HG02798 (cell line): ENCODE measurements at regions not wholly inside any gene's neighbourhood (a gene's known extent, or its start where the extent isn't known, plus 50 kb on each side); places are given as distances from the start of the nearest gene placed in this dataset.

ENCODE experiments used
- ATAC-seq: cut with Tn5 transposase; IDR thresholded peaks from one replicate; pipeline ENCODE4 v1.9.1; 2021; ENCODE audit warnings: mild to moderate bottlenecking; ENCODE audit not compliant: unreplicated experiment, poor library complexity

- ATAC-seq = no peak
Observed at GRCh38 chr9:88657893-88658292, 122.9 kb downstream of the NXNL2 start.

DNA sequence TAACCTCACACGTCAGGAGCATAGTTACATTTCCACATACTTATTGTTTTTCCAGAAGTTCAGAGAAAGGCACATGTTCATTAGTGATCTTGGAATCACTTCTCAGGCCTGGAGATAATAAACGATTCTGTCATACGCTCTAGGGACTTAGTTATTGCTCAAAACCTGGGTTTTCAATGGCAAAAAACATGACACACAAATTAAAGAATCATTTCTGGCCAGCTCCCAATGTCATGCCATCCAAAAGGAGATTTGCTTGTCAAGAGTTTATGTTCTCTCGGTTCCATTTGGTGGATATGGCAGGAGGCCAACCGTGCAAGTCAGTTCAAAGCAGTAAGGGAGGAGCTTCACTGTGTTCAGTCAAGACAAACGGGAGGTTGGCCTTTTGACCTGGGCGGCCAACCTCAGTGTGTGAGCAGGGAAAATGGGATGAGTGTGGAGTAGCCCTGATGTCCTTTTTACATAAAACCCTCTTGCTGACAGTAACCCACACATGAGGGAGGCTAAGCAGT is 123.4 kb downstream of the NXNL2 start:
- ATAC-seq = no peak

GRCh38 chr9:88659126-88659525 is 124.1 kb downstream of the NXNL2 start:
- no peak for ATAC-seq

- no peak for ATAC-seq
Observed at GRCh38 chr9:88660611-88661010, 125.6 kb downstream of the NXNL2 start.

GRCh38 chr9:88661759-88662158 is 126.8 kb downstream of the NXNL2 start:
- ATAC-seq = no peak

DNA sequence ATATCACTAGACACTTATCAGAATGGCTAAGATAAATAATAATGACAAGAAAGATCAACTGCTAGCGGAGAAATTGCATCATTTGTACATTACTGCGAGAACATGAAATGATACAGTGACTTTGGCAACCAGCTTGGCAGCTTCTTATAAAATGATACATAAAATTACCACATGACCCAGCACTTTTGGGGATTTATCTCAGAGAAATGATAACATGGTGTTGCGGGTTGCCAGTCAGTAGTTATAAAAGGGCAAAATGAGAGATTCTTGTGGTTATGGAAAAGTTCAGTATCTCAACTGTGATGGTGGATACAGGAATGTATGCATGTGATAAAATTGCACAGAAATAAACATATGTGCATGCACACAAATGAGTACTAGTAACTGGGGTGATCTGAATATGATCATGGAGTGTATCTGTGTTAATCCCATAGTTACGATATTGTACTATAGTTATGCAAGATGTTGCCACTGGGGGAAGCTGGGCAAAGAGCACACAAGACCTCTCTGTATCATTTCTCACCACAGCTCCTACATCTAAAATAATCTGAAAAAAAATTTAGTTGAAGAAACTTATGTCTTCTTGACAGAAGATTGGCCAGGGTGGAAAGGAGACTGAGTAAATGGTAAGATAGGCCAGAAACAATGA is 128.9 kb downstream of the NXNL2 start:
- ATAC-seq = no peak

GRCh38 chr9:88664773-88665172 is 129.8 kb downstream of the NXNL2 start:
- no peak for ATAC-seq

DNA sequence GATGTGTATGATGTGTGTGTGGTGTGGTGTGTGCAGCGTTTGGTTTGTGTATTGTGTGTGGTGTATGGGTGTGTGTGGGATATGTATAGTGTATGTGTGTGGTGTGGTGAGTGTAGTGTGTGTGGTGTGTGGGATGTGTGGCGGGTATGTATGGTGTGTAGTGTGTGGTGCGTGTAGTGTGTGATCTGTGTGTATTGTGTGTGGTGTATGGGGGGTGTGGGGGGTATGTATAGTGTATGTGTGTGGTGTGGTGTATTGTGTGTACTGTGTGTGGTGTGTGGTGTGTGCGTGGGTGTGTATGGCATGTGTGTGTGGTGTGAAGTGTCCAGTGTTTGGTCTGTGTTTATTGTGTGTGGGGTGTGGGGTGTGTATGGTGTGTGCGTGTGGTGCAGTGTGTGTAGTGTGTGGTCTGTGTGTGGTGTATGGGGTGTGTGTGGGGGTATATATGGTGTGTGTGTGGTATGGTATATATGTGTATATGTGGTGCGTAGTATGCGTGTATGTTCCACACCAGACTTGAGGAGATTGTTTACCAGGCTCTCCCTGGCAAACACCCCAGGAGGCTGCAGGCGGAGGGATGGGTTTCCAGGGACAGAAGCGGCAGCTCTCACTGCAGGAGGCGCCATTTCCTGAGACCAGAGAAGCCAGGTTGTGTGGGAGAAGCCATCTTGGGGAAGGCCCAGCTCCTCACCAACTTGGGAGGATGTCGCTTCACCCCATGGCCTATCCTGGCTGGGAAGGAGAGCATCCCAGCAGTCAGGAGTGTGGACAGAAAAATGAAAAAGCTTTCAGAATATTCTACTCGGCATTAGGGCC is 138.1 kb downstream of the NXNL2 start:
- ATAC-seq = no peak

- ATAC-seq = no peak
Observed at GRCh38 chr9:88673886-88674285, 138.9 kb downstream of the NXNL2 start.

- no peak for ATAC-seq
Observed at GRCh38 chr9:88676644-88677043, 141.7 kb downstream of the NXNL2 start.

GRCh38 chr9:88678008-88678407 is 143.0 kb downstream of the NXNL2 start:
- no peak for ATAC-seq

DNA sequence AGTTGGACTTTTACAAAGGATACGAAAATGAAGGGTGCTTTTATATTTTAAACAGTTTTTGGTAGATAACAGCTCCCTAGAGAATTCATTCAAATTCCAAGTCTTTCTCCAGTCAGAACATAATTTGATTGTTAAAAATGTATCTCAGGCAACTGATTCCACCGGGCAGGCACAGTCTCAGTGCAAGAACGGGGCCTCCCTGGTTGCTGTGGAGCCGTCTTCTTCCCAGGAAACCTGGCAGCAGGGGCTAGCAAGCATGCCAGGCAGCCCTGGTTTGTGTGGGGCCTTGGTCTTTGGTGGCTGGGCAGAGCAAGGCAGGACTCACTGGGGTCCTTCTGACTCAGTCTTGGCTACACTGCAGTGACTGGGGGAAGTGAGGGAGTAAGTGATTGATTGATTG is 143.5 kb downstream of the NXNL2 start:
- ATAC-seq = no peak

DNA sequence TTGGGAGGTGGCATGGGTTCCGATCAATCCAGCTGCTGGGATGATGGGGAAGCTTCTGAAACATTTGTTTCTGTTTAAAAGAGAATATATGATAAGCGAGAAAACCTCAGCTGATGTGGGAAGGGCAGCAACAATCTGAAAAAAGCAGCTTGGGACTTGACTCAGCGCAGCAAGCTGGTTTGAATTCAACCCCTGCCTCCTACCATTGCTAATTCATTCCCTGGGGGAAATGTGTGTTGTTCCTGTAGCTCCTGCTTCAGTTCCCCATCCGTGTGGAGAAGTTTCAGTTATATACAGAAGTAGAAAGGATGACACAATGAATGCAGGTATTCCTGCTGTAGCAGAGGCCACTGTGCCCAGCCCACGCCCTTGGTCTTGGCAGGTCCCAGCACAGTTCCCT is 145.1 kb downstream of the NXNL2 start:
- ATAC-seq = no peak

DNA sequence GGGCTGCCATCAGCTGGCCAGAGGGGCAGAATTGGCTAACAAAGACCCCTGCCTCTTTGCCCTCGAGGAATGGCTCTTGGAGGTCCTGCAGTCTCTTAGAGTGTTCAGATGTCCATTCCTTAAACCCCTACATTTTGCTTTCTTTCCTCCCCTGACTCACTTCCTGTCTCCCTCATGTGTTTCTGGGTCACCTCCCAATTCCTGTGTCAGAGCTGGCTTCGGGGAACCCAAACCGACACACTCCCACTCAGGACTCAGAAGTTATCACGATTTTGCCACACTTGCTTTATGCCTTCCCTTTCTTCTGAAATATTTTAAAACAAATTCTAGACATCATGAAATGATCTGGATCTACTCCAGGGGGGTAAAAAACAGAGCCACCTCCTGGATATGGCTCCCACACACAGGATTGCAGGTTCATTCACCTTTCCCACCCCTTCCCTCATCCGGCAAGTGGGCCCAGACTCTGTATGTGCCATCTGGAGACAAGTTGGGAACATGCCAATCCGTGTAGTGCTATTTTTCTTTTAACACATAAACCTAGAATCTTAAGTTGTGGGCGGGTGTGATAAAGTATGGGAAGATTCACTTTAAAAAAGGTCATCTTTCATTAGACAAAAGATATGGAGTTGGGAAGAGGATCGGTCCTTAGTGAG is 145.7 kb downstream of the NXNL2 start:
- no peak for ATAC-seq

GRCh38 chr9:88681434-88681833 is 146.5 kb downstream of the NXNL2 start:
- no peak for ATAC-seq

DNA sequence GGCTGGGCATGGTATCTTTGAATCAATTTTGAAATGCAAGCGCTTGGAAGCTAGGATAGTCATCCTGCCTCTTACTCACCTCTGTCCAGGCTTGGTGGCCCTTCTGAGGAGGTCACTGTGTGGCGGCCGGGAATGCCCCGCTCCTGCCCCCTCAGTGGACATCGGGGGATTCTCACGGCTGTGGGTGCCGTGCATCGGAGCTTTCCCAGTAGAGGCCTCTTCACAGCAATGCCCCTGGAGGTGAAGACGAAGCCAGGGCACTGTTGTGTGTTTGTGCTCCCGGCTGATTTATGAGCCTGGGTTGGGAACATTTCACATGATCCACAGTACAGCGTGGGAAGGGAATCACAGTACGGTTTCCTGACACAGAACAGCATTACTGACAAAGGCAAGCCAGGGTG is 147.5 kb downstream of the NXNL2 start:
- ATAC-seq = no peak

DNA sequence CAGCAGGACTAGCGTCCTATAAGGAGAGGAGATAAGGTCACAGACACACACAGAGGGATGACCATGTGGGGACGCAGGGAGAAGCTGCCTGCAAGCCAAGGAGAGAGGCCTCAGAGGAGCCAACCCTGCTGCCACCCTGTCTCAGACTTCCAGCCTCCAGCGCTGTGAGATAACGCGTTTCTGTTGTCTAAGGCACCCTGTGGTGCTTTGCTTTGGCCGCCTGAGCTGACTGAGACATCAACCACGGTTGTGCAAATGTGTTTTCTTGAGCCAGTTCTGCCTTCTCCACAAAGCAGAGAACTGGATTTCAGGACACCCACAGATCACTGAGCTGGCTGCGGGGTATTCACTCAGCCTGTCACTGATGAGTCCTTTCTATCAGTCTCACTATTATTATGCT is 149.1 kb downstream of the NXNL2 start:
- no peak for ATAC-seq

DNA sequence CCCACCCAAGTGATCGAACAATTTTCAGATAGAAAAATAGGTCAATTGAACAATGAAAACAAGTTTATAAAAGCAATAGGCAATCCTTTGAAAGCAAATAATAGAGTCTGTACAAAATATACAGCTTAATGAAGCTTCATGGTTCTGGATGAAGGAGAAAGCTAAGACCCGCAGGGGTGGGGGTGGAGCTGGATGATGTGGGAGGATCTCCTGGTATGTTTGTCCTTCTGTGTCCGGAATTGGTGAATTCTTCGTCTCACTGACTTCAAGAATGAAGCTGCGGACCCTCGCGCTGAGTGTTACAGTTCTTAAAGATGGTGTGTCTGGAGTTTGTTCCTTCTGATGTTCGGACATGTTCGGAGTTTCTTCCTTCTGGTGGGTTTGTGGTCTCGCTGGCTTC is 149.9 kb downstream of the NXNL2 start:
- ATAC-seq = no peak

DNA sequence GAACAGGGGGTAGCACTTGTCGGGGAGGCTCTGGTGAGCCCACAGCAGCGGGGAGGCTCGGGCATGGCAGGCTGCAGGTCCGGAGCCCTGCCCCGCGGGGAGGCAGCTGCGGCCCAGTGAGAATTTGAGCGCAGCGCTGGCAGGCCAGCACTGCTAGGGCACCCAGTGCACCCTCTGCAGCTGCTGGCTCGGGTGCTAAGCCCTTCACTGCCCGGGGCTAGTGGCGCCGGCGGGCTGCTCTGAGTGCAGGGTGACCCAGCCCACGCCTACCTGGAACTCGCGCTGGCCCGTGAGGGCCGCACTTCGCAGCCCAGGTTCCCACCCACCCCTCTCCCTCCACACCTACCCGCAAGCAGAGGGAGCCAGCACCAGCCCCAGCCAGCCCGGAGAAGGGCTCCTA is 151.0 kb downstream of the NXNL2 start:
- ATAC-seq = no peak

- ATAC-seq = no peak
Observed at GRCh38 chr9:88689509-88690298, 154.7 kb downstream of the NXNL2 start.

GRCh38 chr9:88690628-88691027 is 155.7 kb downstream of the NXNL2 start:
- no peak for ATAC-seq
